Stimulated activated CD4-positive, alpha-beta T cell treated with anti-CD3 and anti-CD28 coated beads, Interleukin-4, amount 100 ng/mL, for 24 hours (primary cell): ENCODE measurements at regions not wholly inside any gene's neighbourhood (a gene's known extent, or its start where the extent isn't known, plus 50 kb on each side); places are given as distances from the start of the nearest gene placed in this dataset.
"Not testable (repeated sequence)": the region's sequence is repeated elsewhere in the genome, so short reads cannot be mapped to it uniquely, and the experiment has no call there.

Experiments used
- DNase-seq: peaks from one replicate; pipeline ENCODE4 v3.0.0-alpha.2; 2020

GRCh38 chr4:125605926-125606325 is 291.2 kb downstream of the FAT4 start:
- not testable (repeated sequence) for DNase-seq

DNA sequence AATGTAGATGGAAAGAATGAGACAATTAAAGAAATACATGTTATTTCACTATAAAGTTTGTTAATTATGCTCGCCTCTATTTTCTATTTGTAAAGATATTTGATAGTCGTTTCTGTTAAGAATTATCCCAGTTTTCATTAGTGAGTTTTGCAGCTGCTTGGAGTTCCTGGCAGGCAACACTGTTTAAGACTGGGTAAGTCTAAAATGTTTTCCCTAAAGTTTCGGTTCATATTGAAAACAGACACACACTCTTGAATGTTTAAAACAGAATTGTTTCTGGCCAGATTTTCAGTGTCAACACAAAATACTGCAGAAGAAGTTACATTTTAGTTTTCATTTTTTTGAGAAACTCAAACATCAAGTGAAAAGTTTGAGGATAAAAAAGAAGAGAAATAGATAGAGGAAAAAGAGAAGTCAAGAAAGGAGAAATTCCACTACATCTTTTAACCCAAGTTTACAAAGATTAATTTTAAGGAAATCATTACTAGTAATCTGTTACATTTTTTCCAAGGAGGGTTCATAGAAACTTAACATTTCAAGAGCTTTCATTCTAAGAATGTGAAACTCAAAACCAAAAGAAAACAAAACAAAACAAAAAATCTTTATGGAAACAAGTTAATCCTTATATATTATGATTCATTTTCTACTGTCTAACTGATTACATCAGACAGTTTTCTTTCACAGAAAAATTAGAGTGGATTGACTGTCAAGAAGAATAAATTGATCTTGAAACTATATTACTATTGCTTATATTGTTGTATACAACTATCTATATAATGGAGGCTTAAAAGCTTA is 305.5 kb downstream of the FAT4 start:
- DNase-seq: no peak

- DNase-seq: no peak
Observed at GRCh38 chr4:125624951-125625350, 310.2 kb downstream of the FAT4 start.

DNA sequence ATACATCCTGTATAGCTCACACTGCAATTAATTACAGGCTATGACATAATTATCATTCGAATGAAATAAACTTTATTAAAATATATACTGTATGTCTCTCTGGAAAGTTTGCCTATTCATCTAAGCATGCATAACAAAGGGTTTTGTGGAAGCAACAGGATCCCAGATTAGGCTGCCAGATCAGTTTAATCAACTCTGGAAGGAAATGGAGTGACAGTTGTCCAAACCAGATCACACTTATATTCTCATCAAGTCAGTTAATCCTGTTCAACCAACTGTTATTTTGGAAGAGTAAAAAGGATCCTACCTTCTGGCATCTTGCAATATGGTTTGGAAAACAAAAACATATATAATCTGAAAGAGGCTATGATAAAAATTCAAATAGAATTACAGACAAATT is 312.2 kb downstream of the FAT4 start:
- DNase-seq: no peak

GRCh38 chr4:125639182-125639621 is 324.4 kb downstream of the FAT4 start:
- DNase-seq: no peak

- DNase-seq: no peak
Observed at GRCh38 chr4:125641611-125642010, 326.9 kb downstream of the FAT4 start.

DNA sequence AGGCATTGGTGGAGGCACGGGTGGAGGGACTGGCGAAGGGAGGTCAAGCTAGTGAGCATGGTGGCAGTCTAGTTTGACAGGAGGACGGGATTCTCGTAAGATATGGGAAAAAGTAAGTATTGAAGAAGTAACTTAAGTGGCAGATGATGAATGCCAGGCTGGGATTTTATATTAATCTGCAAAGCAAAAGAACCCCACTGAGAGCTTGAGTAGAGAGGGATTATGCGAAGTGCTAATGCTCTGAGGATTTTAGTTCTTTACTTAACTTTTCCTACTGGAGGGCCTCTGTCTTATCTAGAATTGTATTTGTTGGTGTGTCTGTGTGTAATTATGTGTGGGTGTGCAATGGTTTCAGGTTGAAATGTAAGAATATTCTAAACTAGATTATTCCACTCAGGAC is 327.9 kb downstream of the FAT4 start:
- no peak for DNase-seq

DNA sequence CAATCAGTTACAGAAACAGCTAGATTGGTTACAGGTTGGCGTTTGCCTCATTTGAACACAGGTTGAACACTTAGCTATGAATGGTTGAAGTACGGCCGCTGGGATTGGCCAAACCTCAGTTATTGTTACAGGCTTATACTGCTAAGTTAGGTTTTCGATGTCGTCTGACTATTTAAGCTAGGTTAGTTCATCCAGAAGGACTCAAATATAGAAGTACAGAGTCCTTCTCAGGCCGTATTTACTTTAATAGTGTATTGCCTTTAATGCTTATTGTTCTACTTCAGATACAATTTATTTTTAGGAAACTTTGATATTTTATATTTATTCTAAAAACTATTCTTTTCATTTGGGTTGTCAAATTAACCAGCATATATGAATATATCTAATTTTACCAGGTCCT is 334.7 kb downstream of the FAT4 start:
- DNase-seq: no peak

DNA sequence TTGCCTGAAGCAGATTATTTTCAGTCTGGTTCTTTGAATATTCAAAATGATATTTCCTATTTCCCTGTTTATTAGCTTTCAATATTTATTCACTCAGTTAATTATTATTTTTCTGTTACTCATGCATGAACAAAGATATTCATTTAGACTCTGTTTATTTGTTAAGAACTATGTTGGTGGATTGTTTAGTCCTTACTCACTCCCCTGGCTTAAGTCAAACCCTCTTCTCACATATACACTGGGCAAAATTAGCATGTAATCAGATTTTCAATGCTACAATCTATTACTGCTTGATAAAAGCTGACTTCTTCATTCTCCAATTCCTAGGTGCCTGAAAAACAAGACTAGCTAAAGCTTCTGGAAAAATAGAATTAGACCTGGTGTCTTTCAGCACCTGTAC is 335.8 kb downstream of the FAT4 start:
- no peak for DNase-seq

DNA sequence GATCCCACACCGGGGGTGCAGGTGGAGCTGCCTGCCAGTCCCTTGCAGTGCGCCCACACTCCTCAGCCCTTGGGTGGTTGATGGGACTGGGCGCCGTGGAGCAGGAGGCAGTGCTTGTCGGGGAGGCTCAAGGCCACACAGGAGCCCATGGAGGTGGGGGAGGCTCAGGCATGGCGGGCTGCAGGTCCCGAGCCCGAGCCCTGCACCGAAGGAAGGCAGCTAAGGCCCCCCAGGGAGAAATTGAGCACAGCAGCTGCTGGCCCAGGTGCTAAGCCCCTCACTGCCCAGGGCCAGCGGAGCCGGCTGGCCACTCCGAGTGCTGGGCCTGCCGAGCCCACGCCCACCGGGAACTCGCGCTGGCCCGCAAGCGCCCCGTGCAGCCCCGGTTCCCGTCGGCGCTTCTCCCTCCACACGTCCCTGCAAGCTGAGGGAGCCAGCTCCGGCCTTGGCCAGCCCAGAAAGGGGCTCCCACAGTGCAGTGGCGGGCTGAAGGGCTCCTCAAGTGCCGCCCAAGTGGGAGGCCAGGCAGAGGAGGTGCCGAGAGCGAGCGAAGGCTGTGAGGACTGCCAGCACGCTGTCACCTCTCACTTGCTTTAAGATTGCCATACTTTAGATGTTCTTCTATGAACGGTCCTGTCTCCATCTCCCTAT is 337.1 kb downstream of the FAT4 start:
- not testable (repeated sequence) for DNase-seq

DNA sequence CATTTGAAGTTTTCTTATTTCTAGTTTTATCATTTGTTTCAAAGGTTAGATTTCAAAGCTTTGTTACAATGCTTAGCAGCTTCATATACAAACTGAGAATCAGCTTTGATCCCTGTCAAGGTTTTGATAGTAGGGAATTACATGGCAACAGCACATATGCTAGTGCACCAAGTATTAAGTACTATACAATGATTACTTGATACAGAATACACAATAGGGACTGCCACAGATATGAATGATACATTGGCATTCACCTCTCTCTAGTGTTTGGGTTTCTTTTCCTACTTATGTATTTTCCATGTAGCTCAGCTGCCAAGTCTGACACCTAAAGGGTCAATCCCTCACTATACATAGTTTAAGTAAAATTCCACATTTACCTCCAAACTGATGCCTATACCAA is 344.0 kb downstream of the FAT4 start:
- no peak for DNase-seq

GRCh38 chr4:125663896-125664767 is 349.4 kb downstream of the FAT4 start:
- DNase-seq: no peak

DNA sequence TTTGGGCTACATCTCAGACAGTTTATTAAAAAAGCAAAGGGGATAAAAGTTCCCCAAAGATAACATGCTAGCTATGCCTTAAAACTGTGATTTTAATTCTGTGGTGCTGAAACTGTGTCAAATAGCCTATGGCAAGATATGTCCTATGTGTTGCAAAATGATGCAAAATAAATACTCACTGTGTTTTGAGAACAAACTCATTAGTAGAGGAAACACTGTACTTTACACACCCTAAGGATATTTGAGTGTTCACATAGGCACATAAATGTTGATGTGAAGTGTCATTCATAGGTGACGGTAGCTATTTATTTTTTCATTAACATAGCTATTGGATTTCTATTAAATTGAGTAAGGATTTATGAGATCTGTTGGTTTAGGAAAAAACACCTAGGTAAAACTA is 351.9 kb downstream of the FAT4 start:
- no peak for DNase-seq

- no peak for DNase-seq
Observed at GRCh38 chr4:125676156-125676555, 361.4 kb downstream of the FAT4 start.

GRCh38 chr4:125676583-125676982 is 361.8 kb downstream of the FAT4 start:
- DNase-seq: no peak

- DNase-seq: no peak
Observed at GRCh38 chr4:125677665-125678307, 363.0 kb downstream of the FAT4 start.

- no peak for DNase-seq
Observed at GRCh38 chr4:125679989-125680388, 365.2 kb downstream of the FAT4 start.

GRCh38 chr4:125681240-125681639 is 366.5 kb downstream of the FAT4 start:
- DNase-seq: no peak

GRCh38 chr4:125682730-125683129 is 368.0 kb downstream of the FAT4 start:
- no peak for DNase-seq

DNA sequence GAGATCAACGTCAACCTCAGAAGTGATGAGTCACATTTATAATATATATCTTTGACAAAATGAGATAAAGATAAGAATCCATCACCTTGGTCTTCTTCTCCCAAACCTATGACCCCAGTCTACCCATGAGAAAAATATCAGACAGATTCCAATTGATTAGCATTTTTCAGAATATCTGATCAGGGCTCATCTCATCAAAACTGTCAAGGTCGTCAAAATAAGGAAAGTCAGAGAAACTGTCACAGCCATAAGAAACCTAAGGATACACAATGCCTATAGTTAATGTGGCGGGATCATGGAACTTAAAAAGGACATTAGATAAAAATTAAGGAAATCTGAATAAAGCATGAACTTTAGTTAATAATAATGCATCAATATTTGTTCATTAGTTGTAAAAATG is 374.1 kb downstream of the FAT4 start:
- DNase-seq: no peak

- DNase-seq: no peak
Observed at GRCh38 chr4:125689805-125690204, 375.1 kb downstream of the FAT4 start.

DNA sequence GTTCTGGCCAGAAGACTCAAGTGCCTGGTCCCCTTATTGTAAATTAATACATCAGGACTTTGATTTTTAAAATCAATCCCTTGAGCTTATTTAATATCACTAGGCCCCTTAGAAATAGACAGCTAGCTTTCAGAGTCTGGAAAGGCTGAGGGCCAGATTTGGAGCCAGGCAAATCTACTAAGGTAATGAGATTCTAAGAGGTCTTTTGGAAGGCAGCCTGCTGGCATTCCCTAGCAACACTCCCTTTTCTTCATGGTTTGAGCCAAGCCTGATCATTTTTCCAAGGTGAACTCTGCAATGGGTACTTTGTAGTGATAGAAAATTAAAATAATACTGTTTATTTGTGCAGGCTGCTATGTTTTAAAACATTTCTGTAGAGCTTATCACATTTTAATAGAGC is 378.5 kb downstream of the FAT4 start:
- no peak for DNase-seq

- no peak for DNase-seq
Observed at GRCh38 chr4:125702406-125702805, 387.7 kb downstream of the FAT4 start.
